ENCODE measurements at regions not wholly inside any gene's neighbourhood (a gene's known extent, or its start where the extent isn't known, plus 50 kb on each side); places are given as distances from the start of the nearest gene placed in this dataset.

- no peak for DNase-seq (ENCODE audit: low read depth)
- no peak overlapping the region for H3K4me3 ChIP-seq (ENCODE audit: low read length)
- no peak for TF ChIP-seq CTCF (conservative IDR thresholded peaks at IDR 0.05; ENCODE audit: low read depth, low read length)
Observed at GRCh38 chr16:85475691-85476300, 137.3 kb upstream of the GSE1 start.

GRCh38 chr16:85476389-85476788, 136.7 kb upstream of the GSE1 start:
- no peak for TF ChIP-seq CTCF (conservative IDR thresholded peaks at IDR 0.05; ENCODE audit: low read depth, low read length)
- DNase-seq (ENCODE audit: low read depth) = no peak
- no peak overlapping the region for H3K4me3 ChIP-seq (ENCODE audit: low read length)

DNA sequence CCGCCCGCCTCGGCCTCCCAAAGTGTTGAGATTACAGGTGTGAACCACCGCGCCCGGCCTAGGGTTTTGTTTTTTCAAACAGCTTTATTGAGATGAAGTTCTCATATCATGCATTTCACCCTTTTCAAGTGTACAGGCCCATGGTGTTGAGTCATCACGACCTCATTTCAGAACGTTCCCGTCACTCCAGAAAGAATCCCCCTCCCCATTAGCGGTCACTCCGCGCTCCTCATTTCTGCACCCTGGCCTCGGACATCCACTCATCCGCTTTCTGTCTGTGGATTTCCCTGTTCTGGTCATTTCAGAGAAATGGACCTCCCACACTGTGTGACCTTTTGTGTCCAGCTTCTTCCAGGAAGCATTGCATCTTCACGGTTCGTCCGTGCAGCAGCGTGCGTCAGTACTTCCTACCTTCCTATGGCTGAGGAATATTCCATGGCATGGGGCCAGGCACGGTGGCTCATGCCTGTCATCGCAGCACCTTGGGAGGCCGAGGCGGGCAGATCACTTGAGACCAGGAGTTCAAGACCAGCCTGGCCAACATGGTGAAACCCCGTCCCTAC, 135.2 kb upstream of the GSE1 start:
- no peak for TF ChIP-seq CTCF (conservative IDR thresholded peaks at IDR 0.05; ENCODE audit: low read depth, low read length)
- DNase-seq (ENCODE audit: low read depth) = no peak
- no peak overlapping the region for H3K4me3 ChIP-seq (ENCODE audit: low read length)

- TF ChIP-seq CTCF (conservative IDR thresholded peaks at IDR 0.05; ENCODE audit: low read depth, low read length) = peak; percentile 35
- no peak for DNase-seq (ENCODE audit: low read depth)
- no peak overlapping the region for H3K4me3 ChIP-seq (ENCODE audit: low read length)
Observed at GRCh38 chr16:85479972-85480726, 133.0 kb upstream of the GSE1 start.

- H3K4me3 ChIP-seq (ENCODE audit: low read length) = no peak overlapping the region
- no peak for DNase-seq (ENCODE audit: low read depth)
- TF ChIP-seq CTCF (conservative IDR thresholded peaks at IDR 0.05; ENCODE audit: low read depth, low read length) = no peak
Observed at GRCh38 chr16:85480727-85481101, 132.4 kb upstream of the GSE1 start.

- TF ChIP-seq CTCF (conservative IDR thresholded peaks at IDR 0.05; ENCODE audit: low read depth, low read length) = no peak
- DNase-seq (ENCODE audit: low read depth) = no peak
- H3K4me3 ChIP-seq (ENCODE audit: low read length) = no peak overlapping the region
Observed at GRCh38 chr16:85481206-85481605, 131.9 kb upstream of the GSE1 start.

- no peak overlapping the region for H3K4me3 ChIP-seq (ENCODE audit: low read length)
- no peak for DNase-seq (ENCODE audit: low read depth)
- no peak for TF ChIP-seq CTCF (conservative IDR thresholded peaks at IDR 0.05; ENCODE audit: low read depth, low read length)
Observed at GRCh38 chr16:85481738-85482137, 131.4 kb upstream of the GSE1 start.
